Mucosa of descending colon (tissue), 3 donors: ENCODE measurements at regions not wholly inside any gene's neighbourhood (a gene's known extent, or its start where the extent isn't known, plus 50 kb on each side); places are given as distances from the start of the nearest gene placed in this dataset.

Source experiments
- ATAC-seq: fragments of 200-7000 bp; cut with Tn5 transposase; one replicate; pipeline ENCODE4 v1.9.1; 2020; ENCODE audit warnings: mild to moderate bottlenecking, moderate library complexity
- DNase-seq, 3 donors: peaks; one replicate each; pipeline ENCODE4 v3.0.0-alpha.2; 2020
- H3K36me3 ChIP-seq: fragments of 200-600 bp; one replicate; pipeline ENCODE4 v1.8.0; 2021; ENCODE audit warnings: low read depth, mild to moderate bottlenecking
- H3K4me1 ChIP-seq: fragments of 200-600 bp; one replicate; pipeline ENCODE4 v1.8.0; 2021; ENCODE audit warnings: low read depth, mild to moderate bottlenecking
- H3K4me3 ChIP-seq: fragments of 200-600 bp; one replicate; pipeline ENCODE4 v1.8.0; 2021; ENCODE audit warnings: mild to moderate bottlenecking
- H3K9me3 ChIP-seq: fragments of 200-600 bp; one replicate; pipeline ENCODE4 v1.8.0; 2021; ENCODE audit warnings: mild to moderate bottlenecking
- intact Hi-C, 2 donors: fragments of 100-400 bp; cut with DNase I in 1 of 2; cut with micrococcal nuclease in 1 of 2; formaldehyde crosslinking; loops; one replicate each; pipeline versions ENCODE4 v1.11.0 to v1.11.1; 2022; cut with DNase I, micrococcal nuclease
- TF ChIP-seq, protein P1 (sequence below): fragments of 200-600 bp; IDR thresholded peaks from one replicate; pipeline ENCODE4 v1.8.0; 2022; ENCODE audit warnings: antibody characterized with exemption, mild to moderate bottlenecking
- donor health status: DM: no; HTN: no; CAD: no; lungs with moderate emphysema.
- donor health status: DM: no; HTN: no; CAD: no.
- donor health status: DM: no; HTN: yes; CAD: no.

GRCh38 chr3:84109911-84110310 is 848.9 kb upstream of the CADM2 start:
- no peak for ATAC-seq
- H3K4me3 ChIP-seq = no peak overlapping the region
- DNase-seq = no peak
- no peaks in the 10 kb centered on the region for H3K4me1 ChIP-seq
- peaks cover 15% of the 10 kb centered on the region for H3K9me3 ChIP-seq
- TF ChIP-seq, protein P1, sequence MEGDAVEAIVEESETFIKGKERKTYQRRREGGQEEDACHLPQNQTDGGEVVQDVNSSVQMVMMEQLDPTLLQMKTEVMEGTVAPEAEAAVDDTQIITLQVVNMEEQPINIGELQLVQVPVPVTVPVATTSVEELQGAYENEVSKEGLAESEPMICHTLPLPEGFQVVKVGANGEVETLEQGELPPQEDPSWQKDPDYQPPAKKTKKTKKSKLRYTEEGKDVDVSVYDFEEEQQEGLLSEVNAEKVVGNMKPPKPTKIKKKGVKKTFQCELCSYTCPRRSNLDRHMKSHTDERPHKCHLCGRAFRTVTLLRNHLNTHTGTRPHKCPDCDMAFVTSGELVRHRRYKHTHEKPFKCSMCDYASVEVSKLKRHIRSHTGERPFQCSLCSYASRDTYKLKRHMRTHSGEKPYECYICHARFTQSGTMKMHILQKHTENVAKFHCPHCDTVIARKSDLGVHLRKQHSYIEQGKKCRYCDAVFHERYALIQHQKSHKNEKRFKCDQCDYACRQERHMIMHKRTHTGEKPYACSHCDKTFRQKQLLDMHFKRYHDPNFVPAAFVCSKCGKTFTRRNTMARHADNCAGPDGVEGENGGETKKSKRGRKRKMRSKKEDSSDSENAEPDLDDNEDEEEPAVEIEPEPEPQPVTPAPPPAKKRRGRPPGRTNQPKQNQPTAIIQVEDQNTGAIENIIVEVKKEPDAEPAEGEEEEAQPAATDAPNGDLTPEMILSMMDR = no peak
- intact Hi-C loops = no loop called here
- no peaks in the 10 kb centered on the region for H3K36me3 ChIP-seq

DNA sequence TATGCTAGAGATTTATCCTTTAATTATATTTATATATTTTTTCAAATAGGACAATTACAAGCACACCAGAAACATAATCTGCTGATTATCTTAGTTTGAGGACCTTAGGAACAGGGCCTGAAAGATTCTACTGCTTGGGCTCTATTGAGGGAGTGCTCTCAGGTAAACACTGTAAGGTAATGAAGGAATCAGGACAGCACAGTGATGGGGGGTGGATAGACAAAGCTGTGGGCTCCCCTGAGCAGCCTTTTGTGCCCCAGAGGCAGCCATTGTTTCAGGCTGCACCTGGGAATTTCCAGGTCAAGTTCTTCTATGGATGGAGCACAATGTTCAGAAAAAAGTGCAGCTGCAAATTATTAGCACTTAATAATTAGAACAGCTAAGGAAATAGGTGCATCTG is 848.0 kb upstream of the CADM2 start:
- TF ChIP-seq, protein P1 = no peak
- ATAC-seq = no peak
- no peak for DNase-seq
- Histone ChIP-seq H3K9me3 (peaks cover 21% of the 10 kb centered on the region), H3K4me1 (no peaks in the 10 kb centered on the region), H3K36me3 (no peaks in the 10 kb centered on the region), H3K4me3 (no peak overlapping the region)
- intact Hi-C loops = no loop called here

GRCh38 chr3:84125201-84125721 is 833.5 kb upstream of the CADM2 start:
- TF ChIP-seq, protein P1 = no peak
- intact Hi-C loops = no loop called here
- Histone ChIP-seq H3K9me3 (peaks cover 36% of the 10 kb centered on the region), H3K4me3 (no peak overlapping the region), H3K36me3 (no peaks in the 10 kb centered on the region), H3K4me1 (no peaks in the 10 kb centered on the region)
- ATAC-seq = no peak
- DNase-seq = peak in 1 of 3 donors; percentile 41

DNA sequence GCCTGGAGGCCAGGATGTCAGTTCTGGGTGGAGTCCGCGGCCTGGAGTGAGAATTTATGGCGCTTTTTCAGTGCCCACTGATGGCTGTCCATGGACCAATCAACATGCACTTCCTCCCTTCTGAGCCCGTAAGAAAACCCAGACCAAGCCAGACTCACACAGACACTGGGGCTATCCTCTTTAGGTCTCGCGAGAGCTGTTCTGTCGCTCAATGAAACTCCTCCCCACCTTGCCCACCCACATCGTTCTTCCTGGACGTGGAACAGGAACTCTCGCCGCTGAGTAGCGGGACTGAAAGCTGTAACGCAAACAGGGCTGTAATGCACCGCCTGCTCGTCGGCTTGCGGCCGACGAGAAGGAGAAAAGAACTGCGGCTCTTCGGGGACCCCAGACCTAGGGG is 833.0 kb upstream of the CADM2 start:
- Histone ChIP-seq H3K36me3 (no peaks in the 10 kb centered on the region), H3K9me3 (peaks cover 36% of the 10 kb centered on the region), H3K4me3 (no peak overlapping the region), H3K4me1 (no peaks in the 10 kb centered on the region)
- DNase-seq (no peak), ATAC-seq (no peak)
- TF ChIP-seq, protein P1 = no peak
- intact Hi-C loops = no loop called here

DNA sequence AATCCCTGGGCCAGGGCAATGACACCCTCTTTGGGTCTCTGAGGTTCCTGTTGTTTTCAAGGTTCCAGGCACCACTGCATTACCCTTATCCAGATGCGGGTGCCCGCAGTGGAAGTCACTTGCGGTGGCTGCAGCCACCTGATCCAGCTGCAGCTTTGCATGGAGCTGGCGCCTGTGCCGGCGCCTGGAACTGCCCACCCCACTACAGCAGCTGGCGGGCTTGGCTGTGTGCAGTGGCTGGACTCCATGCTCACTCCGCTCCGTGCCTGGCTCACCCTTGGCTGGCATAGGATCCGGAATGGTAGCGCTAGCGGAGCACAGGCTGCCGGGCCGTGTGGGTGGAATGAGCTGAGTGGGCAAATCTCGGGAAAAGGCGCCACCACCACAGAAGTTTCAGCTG is 832.6 kb upstream of the CADM2 start:
- Histone ChIP-seq H3K4me1 (no peaks in the 10 kb centered on the region), H3K4me3 (no peak overlapping the region), H3K36me3 (no peaks in the 10 kb centered on the region), H3K9me3 (peaks cover 36% of the 10 kb centered on the region)
- ATAC-seq = no peak
- TF ChIP-seq, protein P1 = no peak
- intact Hi-C loops = no loop called here
- peak in 1 of 3 donors; percentile 34 for DNase-seq

DNA sequence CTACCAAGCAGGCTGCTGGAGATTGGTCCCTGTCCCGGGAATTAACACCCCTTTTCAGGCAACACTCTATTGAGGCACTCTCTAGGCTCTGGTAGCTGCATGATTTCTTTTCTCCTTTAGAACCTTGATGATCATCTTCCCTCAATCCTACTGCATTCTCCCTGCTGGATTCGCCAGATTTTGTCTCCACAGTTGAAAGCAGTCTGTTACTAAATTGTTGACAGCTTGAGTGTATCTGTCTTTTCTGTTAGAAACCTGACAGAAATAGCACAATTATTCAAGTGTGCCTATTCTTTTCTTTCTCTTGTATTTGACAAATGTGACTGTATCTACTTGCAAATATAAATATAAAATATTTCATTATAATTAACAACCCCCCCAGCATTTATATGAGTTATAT is 830.8 kb upstream of the CADM2 start:
- Histone ChIP-seq H3K36me3 (no peaks in the 10 kb centered on the region), H3K4me3 (no peak overlapping the region), H3K4me1 (no peaks in the 10 kb centered on the region), H3K9me3 (peaks cover 37% of the 10 kb centered on the region)
- no peak for ATAC-seq
- intact Hi-C loops = no loop called here
- no peak for DNase-seq
- TF ChIP-seq, protein P1 = no peak
